RWPE2 (cell line): ENCODE measurements at regions not wholly inside any gene's neighbourhood (a gene's known extent, or its start where the extent isn't known, plus 50 kb on each side); places are given as distances from the start of the nearest gene placed in this dataset.

Experiments used
- ATAC-seq: fragments of 200-7000 bp; cut with Tn5 transposase; 3 replicates; pipeline ENCODE4 v1.9.1; 2021; ENCODE audit warnings: low read depth
- DNase-seq: peaks from one replicate; pipeline ENCODE4 v3.0.0-alpha.2; 2020; ENCODE audit warnings: low spot score
- H3K27ac ChIP-seq: fragments of 450-650 bp; 2 replicates; pipeline ENCODE4 v1.5.1; 2017; ENCODE audit warnings: mild to moderate bottlenecking; ENCODE audit not compliant: poor library complexity, severe bottlenecking
- H3K27me3 ChIP-seq: fragments of 250-450 bp; sonication (Bioruptor Pico); 2 replicates; pipeline ENCODE4 v1.5.1; 2021; ENCODE audit warnings: mild to moderate bottlenecking, moderate library complexity; ENCODE audit not compliant: insufficient read depth, poor library complexity, severe bottlenecking
- H3K36me3 ChIP-seq: fragments of 250-450 bp; sonication (Bioruptor Pico); 2 replicates; pipeline ENCODE4 v1.5.1; 2020; ENCODE audit warnings: low read depth, mild to moderate bottlenecking, moderate library complexity
- H3K4me1 ChIP-seq: fragments of 250-450 bp; sonication (Bioruptor Pico); 2 replicates; pipeline ENCODE4 v1.5.1; 2021; ENCODE audit warnings: mild to moderate bottlenecking, moderate library complexity; ENCODE audit not compliant: insufficient read depth, poor library complexity, severe bottlenecking
- H3K4me3 ChIP-seq: fragments of 250-450 bp; sonication (Bioruptor Pico); 2 replicates; pipeline ENCODE4 v1.5.1; 2021; ENCODE audit warnings: mild to moderate bottlenecking, moderate library complexity; ENCODE audit not compliant: severe bottlenecking
- H3K9me3 ChIP-seq: fragments of 250-450 bp; sonication (Bioruptor Pico); 2 replicates; pipeline ENCODE4 v1.5.1; 2021; ENCODE audit warnings: mild to moderate bottlenecking, moderate library complexity; ENCODE audit not compliant: severe bottlenecking
- TF ChIP-seq, protein P1 (sequence below): fragments of 450-650 bp; IDR thresholded peaks from one replicate; pipeline ENCODE4 v1.5.1; 2017; ENCODE audit warnings: mild to moderate bottlenecking, moderate library complexity; ENCODE audit not compliant: poor library complexity, severe bottlenecking

DNA sequence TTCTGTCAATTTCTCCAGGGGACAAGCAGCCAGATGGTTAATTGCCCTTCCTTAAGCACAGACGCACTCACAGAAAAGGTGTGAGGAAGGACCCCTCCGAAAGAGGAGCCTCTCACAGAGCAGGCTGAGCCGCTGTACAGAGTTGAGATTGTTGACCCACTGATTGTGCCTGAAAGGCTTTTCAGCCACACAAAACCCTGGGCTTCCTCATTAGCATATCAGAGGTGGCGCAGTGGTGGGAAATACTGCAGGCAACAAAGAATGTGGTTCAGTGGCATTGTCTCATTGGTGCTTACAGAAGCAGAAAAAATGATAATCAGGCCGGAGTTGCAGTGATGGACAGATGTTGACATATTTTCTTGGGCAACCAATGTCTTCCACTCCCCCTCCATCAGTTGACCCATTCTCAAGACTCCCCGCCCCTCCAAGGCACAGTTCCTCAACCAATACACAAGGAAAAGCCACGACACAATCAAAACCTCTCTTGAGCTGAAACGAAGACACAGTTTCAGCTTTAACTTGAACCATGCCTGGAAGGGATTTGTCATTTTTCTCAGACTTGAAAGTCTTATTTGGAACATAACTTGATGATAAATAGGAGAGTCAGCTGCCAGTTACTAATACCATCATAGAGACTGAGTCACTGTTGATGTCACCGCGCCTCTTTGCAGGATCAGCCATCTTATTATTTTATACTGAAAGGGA, 53.1 kb downstream of the ATXN3L start:
- H3K9me3 ChIP-seq, result no peaks in the 10 kb centered on the region
- no peak for ATAC-seq
- H3K27ac ChIP-seq, result peak overlapping the region; percentile 15
- H3K27me3 ChIP-seq, result no peaks in the 10 kb centered on the region
- H3K36me3 ChIP-seq, result no peaks in the 10 kb centered on the region
- peaks cover 12% of the 10 kb centered on the region for H3K4me1 ChIP-seq
- TF ChIP-seq, protein P1, sequence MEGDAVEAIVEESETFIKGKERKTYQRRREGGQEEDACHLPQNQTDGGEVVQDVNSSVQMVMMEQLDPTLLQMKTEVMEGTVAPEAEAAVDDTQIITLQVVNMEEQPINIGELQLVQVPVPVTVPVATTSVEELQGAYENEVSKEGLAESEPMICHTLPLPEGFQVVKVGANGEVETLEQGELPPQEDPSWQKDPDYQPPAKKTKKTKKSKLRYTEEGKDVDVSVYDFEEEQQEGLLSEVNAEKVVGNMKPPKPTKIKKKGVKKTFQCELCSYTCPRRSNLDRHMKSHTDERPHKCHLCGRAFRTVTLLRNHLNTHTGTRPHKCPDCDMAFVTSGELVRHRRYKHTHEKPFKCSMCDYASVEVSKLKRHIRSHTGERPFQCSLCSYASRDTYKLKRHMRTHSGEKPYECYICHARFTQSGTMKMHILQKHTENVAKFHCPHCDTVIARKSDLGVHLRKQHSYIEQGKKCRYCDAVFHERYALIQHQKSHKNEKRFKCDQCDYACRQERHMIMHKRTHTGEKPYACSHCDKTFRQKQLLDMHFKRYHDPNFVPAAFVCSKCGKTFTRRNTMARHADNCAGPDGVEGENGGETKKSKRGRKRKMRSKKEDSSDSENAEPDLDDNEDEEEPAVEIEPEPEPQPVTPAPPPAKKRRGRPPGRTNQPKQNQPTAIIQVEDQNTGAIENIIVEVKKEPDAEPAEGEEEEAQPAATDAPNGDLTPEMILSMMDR, result no peak
- no peak overlapping the region for H3K4me3 ChIP-seq
- no peak for DNase-seq

DNA sequence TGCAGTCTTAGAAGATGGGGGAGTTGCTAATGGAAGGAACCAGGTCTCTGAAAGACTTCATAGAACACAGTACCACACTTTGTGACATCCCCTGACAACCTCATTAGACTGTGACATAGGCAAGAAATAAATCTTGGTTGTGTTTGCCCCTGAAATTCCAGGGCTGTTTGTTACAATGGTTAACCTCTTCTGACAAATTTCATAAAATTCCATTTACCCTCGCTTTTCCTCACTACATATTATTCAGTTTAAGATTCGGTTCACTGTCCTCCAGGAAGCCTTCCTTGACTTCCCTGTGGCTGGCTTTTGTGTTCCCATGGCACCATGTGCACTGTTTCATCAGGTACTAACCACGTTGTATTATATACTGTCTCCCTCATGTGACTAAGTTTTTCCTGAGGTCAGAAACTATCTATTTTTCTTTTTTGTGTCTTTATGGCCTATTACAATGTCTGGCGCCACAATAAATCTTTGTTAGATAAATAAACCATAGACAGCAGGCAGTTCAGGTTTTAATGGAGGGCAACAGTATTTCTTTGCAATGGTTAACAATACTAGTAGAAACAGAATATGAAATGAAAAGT, 54.2 kb downstream of the ATXN3L start:
- DNase-seq, result no peak
- Histone ChIP-seq H3K4me3 (no peak overlapping the region), H3K27ac (no peak overlapping the region)

DNA sequence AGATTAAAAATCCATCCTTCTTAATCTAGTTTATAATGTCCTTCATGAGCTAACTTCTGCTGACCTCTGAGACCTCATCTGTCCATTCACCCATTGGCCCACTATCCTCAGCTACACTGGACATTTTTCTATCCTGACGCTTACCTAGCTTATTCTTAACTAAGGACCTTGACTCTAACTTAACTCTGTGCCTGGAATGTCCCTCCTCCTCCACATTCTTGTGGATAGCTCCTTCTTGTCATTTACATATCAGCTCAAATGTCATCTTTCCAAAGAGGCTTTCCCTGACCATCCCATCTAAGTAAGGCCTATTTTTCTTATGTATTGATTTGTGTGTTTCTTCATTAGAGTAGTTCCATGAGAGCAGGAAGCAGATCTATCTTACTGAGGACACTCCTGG, 54.7 kb downstream of the ATXN3L start:
- Histone ChIP-seq H3K4me3 (no peak overlapping the region), H3K27ac (no peak overlapping the region)
- ATAC-seq, result no peak

More for the DNA sequence above, 54.2 kb downstream of the ATXN3L start:
- TF ChIP-seq, protein P1, result no peak
- H3K9me3 ChIP-seq, result no peaks in the 10 kb centered on the region
- H3K27me3 ChIP-seq, result no peaks in the 10 kb centered on the region
- H3K36me3 ChIP-seq, result no peaks in the 10 kb centered on the region
- no peak for ATAC-seq
- H3K4me1 ChIP-seq, result peaks cover 10% of the 10 kb centered on the region

DNA sequence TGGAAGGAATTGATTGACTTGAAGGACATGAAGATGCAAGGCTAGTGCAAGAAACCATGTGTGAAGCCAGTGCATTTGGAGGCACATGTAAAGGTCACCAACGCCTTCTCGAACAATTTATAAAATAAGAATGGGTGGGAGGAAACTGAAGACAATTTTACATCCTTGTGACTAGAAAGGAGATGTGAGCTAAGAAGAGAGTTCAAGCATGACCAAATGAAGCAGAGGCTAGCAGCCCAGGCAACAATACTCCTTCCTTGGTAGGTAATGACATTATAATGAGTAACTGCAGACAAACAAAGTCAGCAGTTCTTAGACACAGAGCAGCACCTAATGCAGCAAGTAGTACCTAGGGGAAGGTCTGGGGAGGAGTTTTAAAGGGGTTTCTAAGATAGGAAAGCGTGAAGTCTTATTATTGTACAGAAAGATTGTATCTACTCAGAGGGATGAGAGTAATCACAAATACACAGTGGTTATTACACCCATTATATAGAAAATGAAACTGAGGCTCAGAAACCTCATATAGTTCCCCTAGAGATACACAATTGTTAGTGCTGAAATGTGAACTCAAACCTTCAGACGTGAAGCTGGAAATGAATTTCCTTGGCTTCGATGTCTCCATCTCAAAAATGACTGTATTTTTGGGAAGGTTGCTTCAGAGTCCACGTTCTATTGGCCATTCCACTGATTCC, 56.1 kb downstream of the ATXN3L start:
- no peak overlapping the region for H3K27ac ChIP-seq
- H3K4me1 ChIP-seq, result no peaks in the 10 kb centered on the region
- no peaks in the 10 kb centered on the region for H3K9me3 ChIP-seq
- no peaks in the 10 kb centered on the region for H3K36me3 ChIP-seq
- DNase-seq (no peak), ATAC-seq (no peak)
- H3K27me3 ChIP-seq, result no peaks in the 10 kb centered on the region
- no peak overlapping the region for H3K4me3 ChIP-seq
- TF ChIP-seq, protein P1, result no peak

More for the DNA sequence above, 54.7 kb downstream of the ATXN3L start:
- Histone ChIP-seq H3K36me3 (no peaks in the 10 kb centered on the region), H3K9me3 (no peaks in the 10 kb centered on the region), H3K4me1 (peaks cover 5% of the 10 kb centered on the region), H3K27me3 (no peaks in the 10 kb centered on the region)
- TF ChIP-seq, protein P1, result no peak
- no peak for DNase-seq
